Thymus (tissue), 11 donors: ENCODE measurements at regions not wholly inside any gene's neighbourhood (a gene's known extent, or its start where the extent isn't known, plus 50 kb on each side); places are given as distances from the start of the nearest gene placed in this dataset.

ENCODE experiments used
- DNase-seq, 9 donors: peaks; one replicate each; pipeline ENCODE4 v3.0.0-alpha.2; 2013; ENCODE audit warnings: low spot score in 9 of 9, low read depth in 6 of 9, missing footprints in 1 of 9
- H3K27ac ChIP-seq, 2 donors: one replicate each; pipeline ENCODE4 v1.5.1; 2013; ENCODE audit warnings: control low read depth in 1 of 2, low read depth in 1 of 2, low read length in 1 of 2, mild to moderate bottlenecking in 1 of 2, moderate library complexity in 1 of 2
- H3K27me3 ChIP-seq, 2 donors: one replicate each; pipeline ENCODE4 v1.5.1; 2013; ENCODE audit warnings: low read length in 1 of 2; ENCODE audit not compliant: control insufficient read depth in 2 of 2, insufficient read depth in 1 of 2
- H3K36me3 ChIP-seq, 2 donors: one replicate each; pipeline ENCODE4 v1.5.1; 2013; ENCODE audit warnings: low read length in 1 of 2, mild to moderate bottlenecking in 1 of 2, moderate library complexity in 1 of 2; ENCODE audit not compliant: control insufficient read depth in 2 of 2, insufficient read depth in 2 of 2
- H3K4me1 ChIP-seq, 2 donors: one replicate each; pipeline ENCODE4 v1.5.1; 2013; ENCODE audit warnings: low read length in 2 of 2; ENCODE audit not compliant: control insufficient read depth in 2 of 2, insufficient read depth in 2 of 2
- H3K4me3 ChIP-seq, 2 donors: one replicate each; pipeline ENCODE4 v1.5.1; 2013; ENCODE audit warnings: low read length in 2 of 2, control low read depth in 1 of 2, mild to moderate bottlenecking in 1 of 2
- H3K9me3 ChIP-seq, 2 donors: one replicate each; pipeline ENCODE4 v1.5.1; 2013; ENCODE audit warnings: low read length in 1 of 2, mild to moderate bottlenecking in 1 of 2; ENCODE audit not compliant: control insufficient read depth in 2 of 2, insufficient read depth in 1 of 2
- WGBS: extraction: QIAGEN DNeasy Blood & Tissue Kit; methylation state at CpG from one replicate; pipeline ENCODE4 v1.1.7; 2013; 5-methylcytosine and 5-hydroxymethylcytosine counted together
- donor health status: healthy.

DNA sequence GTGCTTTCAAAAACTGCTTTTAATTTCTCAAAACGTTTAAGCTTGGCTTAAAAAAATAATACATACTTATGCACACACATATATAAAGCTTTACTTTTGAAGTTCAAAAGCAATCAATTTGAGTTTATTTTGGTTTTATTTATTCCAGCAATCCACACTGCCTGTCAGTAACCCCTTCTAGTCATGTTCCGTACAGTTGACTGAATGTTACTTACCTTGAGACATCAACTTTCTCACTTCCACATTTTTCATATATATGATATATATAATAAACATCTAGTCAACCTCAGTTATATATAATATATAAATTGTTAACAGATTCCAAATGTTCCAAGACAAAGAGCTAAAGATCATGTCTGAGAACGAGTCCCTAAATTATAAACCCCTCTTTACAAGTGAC lies 1137.3 kb upstream of the ZEB2 start:
- Histone ChIP-seq H3K4me1 (no peaks in the 10 kb centered on the region), H3K9me3 (no peaks in the 10 kb centered on the region), H3K4me3 (no peak overlapping the region), H3K36me3 (no peaks in the 10 kb centered on the region), H3K27me3 (no peaks in the 10 kb centered on the region), H3K27ac (no peak overlapping the region)
- 95% methylated on average over 3 of the region's 3 CpGs for WGBS
- no peak for DNase-seq

DNA sequence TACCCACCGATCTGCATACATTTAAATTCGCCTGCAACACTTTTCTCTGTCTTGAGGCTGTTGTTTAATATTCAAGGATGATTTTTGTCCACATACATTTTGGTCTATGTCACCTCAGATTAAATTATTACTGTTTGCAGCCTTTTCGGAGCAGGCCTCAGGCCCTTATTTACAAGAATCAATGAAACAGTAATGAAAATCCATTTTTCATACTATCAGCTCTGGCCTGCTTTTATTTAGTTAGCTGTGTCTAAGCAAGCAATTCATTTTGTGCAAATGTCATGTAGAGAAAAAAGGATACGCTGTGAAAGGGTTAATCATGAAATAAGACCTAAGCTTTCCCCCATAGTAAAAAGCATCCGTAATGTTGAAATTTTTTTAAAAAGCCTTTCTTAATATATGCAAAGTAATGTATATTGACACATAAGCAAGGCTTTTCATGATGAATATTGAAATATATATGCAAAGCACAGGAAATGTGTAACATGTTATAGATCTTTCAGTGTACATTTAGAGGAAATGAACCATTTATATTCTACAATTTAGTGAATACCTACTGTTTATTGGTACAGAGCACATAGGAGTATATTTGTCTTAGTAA lies 1135.3 kb upstream of the ZEB2 start:
- no peak overlapping the region for H3K27ac ChIP-seq
- WGBS = 96% methylated on average over 5 of the region's 5 CpGs
- H3K36me3 ChIP-seq = no peaks in the 10 kb centered on the region
- DNase-seq = no peak
- no peaks in the 10 kb centered on the region for H3K4me1 ChIP-seq
- H3K27me3 ChIP-seq = no peaks in the 10 kb centered on the region
- H3K4me3 ChIP-seq = no peak overlapping the region
- H3K9me3 ChIP-seq = no peaks in the 10 kb centered on the region

DNA sequence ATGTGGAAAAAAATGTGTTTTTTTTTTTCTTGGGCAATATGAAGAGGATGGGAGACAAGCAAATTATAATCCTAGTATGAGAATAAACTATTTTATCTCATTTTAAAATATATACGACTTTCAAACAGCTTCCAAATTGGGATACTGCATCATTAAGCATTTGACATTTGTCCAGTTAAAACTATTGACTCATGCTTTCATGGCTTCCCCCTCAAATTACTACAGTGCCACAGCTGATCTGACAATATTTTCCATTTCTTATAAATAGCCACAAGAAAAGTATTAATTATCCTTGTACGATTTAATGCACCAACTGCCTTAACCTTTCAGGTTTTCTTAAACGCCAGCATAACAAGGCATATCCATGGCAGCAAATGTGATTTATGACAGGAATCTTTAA lies 1134.8 kb upstream of the ZEB2 start:
- no peaks in the 10 kb centered on the region for H3K27me3 ChIP-seq
- H3K9me3 ChIP-seq = no peaks in the 10 kb centered on the region
- WGBS = 94% methylated on average over 3 of the region's 3 CpGs
- no peaks in the 10 kb centered on the region for H3K4me1 ChIP-seq
- DNase-seq = no peak
- H3K27ac ChIP-seq = no peak overlapping the region
- H3K36me3 ChIP-seq = no peaks in the 10 kb centered on the region
- H3K4me3 ChIP-seq = no peak overlapping the region

DNA sequence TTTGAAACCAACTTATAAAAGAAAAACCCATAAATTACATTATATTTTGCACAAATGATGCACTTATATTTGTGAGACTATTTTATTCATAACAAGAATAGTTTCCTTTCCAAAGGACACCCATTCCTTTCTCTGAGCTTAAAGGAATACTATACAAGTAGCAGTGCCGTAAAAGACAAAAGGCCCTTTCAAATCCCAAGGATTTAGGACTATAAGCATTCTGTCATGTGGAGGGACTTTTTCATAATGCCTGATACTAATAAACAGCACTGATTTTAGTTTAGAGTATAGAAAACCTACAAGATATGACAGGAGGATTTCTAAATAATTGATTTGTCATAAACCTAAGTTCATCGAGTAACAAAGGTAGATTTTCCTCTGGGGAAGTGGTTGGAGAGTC lies 1134.2 kb upstream of the ZEB2 start:
- WGBS = 95% methylated on average over 2 of the region's 2 CpGs
- Histone ChIP-seq H3K9me3 (no peaks in the 10 kb centered on the region), H3K27me3 (no peaks in the 10 kb centered on the region), H3K4me3 (no peak overlapping the region), H3K36me3 (no peaks in the 10 kb centered on the region), H3K4me1 (no peaks in the 10 kb centered on the region), H3K27ac (no peak overlapping the region)
- DNase-seq = no peak

DNA sequence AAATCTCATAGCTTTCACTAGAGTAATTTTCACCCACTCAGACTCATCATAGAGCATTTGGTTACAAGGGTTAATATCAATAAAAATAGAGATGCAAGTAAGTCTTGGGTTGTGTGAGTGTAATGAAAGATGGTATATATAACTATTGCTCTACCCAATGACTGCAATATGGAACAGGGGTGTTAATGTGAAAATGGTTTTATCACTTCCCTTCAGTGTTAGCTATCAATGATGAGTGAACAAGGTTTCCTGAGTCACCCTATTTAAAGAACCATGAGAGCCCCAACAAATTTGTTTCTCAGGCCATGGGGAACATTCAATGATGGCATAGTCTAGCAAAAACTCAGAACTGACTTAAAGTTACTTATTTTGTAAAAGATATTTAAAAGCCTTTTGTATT lies 1133.6 kb upstream of the ZEB2 start:
- H3K4me3 ChIP-seq = no peak overlapping the region
- H3K27me3 ChIP-seq = no peaks in the 10 kb centered on the region
- no peaks in the 10 kb centered on the region for H3K4me1 ChIP-seq
- no peaks in the 10 kb centered on the region for H3K9me3 ChIP-seq
- no peaks in the 10 kb centered on the region for H3K36me3 ChIP-seq
- DNase-seq = no peak
- H3K27ac ChIP-seq = no peak overlapping the region

DNA sequence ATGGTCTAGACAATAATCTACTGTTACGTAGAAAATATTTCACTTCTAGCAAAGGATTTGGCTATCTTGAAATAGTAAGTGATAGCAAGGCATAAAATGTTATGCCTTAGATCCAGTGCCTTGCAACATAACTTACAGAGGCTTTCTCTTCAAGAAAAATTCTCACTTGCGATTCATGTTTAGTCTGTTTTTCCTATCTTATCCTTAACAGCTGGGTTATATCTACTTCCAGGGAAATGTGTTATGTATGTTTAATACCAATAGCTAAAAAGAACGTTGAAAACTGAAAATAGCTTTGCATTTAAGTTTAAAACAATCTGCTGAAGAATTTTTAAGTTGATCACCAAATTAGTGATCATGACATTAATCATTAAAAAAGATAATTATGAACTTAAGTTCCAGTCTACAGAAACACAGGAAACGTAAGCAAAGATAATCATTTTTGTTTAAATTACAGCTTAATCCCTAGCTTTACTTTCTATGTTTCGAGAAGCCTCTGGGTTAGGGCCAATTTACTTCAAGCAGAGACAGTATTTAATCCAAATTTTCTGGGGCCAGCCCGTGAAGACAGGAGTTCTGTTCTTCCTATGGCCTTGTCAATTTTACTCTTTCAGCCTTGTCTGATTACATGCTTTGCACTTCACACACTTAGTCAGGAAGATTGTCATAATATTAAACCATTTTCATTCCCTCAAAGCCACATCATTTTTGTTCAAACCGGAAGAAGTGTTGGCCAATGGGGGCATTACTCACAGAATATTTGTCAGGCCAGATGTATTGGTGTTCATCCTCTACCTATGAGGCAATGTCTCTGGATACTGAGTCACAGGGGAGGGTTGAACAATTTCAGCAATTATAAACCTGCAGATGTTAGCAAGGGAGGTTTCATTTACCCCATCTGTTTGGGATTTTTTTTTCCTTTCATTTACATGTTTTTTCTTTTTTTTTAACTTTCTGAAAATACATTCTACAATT lies 1132.9 kb upstream of the ZEB2 start:
- WGBS = 96% methylated on average over 7 of the region's 7 CpGs

DNA sequence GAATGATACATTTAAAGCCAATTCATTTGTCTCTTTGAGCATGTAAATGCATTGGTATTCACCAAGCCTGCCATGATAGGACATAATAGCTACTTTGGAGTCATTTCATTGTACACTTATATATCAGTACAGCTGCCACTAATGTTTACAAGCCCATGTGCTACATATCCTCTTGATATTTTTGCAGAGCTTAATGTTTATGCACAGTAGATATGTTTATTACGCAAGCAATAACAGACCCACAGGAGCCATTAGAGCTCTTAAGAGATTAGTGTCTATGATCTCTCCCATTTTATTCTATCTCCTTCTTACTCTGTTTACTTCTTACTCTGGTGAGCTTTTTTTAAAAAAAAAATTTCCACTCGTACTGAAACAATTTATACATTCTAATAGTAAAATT lies 1132.1 kb upstream of the ZEB2 start:
- no peaks in the 10 kb centered on the region for H3K27me3 ChIP-seq
- DNase-seq = no peak
- no peaks in the 10 kb centered on the region for H3K36me3 ChIP-seq
- H3K9me3 ChIP-seq = no peaks in the 10 kb centered on the region
- no peak overlapping the region for H3K27ac ChIP-seq
- no peak overlapping the region for H3K4me3 ChIP-seq
- 95% methylated on average over 2 of the region's 2 CpGs for WGBS
- no peaks in the 10 kb centered on the region for H3K4me1 ChIP-seq

More for the DNA sequence above, 1132.9 kb upstream of the ZEB2 start:
- no peaks in the 10 kb centered on the region for H3K27me3 ChIP-seq
- H3K4me1 ChIP-seq = no peaks in the 10 kb centered on the region
- no peak for DNase-seq
- no peaks in the 10 kb centered on the region for H3K36me3 ChIP-seq
- no peak overlapping the region for H3K27ac ChIP-seq
- no peaks in the 10 kb centered on the region for H3K9me3 ChIP-seq
- no peak overlapping the region for H3K4me3 ChIP-seq

DNA sequence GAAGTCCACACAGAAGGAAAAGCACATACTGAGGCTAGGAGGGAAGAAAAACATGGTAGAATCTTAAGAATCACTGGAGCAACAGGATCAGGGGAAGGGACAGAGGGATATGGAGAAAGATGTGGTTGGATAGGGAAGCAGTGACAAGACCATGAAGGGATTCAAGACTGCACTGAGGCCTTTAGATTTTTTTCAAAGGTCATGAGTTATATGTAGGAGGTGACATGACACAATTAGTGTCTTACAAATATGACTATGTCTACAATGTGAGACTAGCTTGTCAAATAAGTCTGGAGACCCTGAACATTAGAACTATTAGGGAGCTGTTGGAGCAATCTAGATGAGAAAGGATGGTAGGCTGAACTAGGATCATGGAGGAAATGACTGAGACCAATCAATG lies 1130.3 kb upstream of the ZEB2 start:
- no peaks in the 10 kb centered on the region for H3K36me3 ChIP-seq
- no peak for DNase-seq

DNA sequence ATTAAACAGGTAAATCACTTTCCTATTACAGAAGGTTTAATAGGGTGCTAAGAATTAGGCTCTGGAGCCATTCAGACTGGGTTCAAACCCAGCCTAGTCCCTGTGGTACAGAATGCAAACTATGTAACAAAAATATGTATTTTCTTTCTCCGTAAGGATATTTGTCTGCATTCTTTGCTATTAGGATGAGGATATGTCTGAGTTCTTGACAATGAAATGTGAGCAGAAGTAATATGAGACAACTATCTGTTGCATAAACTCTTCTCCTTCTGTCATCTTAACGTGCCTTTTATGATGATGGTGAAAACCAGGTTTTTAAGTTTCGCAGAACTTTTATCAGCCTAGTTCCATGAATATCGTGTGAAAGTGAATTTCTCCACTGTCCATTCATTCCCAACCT lies 1129.1 kb upstream of the ZEB2 start:
- 92% methylated on average over 4 of the region's 4 CpGs for WGBS
- no peak for DNase-seq
- peaks cover 0 to 2% of the 10 kb centered on the region in 2 donors for H3K4me1 ChIP-seq
- H3K27me3 ChIP-seq = no peaks in the 10 kb centered on the region
- H3K36me3 ChIP-seq = no peaks in the 10 kb centered on the region
- H3K9me3 ChIP-seq = no peaks in the 10 kb centered on the region
- H3K27ac ChIP-seq = no peak overlapping the region
- no peak overlapping the region for H3K4me3 ChIP-seq

More for the DNA sequence above, 1130.3 kb upstream of the ZEB2 start:
- Histone ChIP-seq H3K9me3 (no peaks in the 10 kb centered on the region), H3K27ac (no peak overlapping the region), H3K27me3 (no peaks in the 10 kb centered on the region), H3K4me3 (no peak overlapping the region), H3K4me1 (no peaks in the 10 kb centered on the region)
